Psoas muscle (tissue), 7 donors: ENCODE measurements at regions not wholly inside any gene's neighbourhood (a gene's known extent, or its start where the extent isn't known, plus 50 kb on each side); places are given as distances from the start of the nearest gene placed in this dataset.

Experiments used
- ATAC-seq, 4 donors: fragments of 200-7000 bp; cut with Tn5 transposase; one replicate each; pipeline ENCODE4 v1.9.1; 2020; ENCODE audit warnings: moderate library complexity in 3 of 4, mild to moderate bottlenecking in 2 of 4
- DNase-seq, 2 donors: peaks; one replicate each; pipeline ENCODE4 v3.0.0-alpha.2; 2020
- H3K27ac ChIP-seq: fragments of 200-600 bp; one replicate; pipeline ENCODE4 v1.8.0; 2022
- H3K27me3 ChIP-seq, 3 donors: fragments of 200-600 bp in 1 of 3; one replicate each; pipeline versions ENCODE4 v1.6.1 to v1.8.0; 2013 to 2022; ENCODE audit warnings: low read length in 2 of 3, mild to moderate bottlenecking in 2 of 3, moderate library complexity in 1 of 3; ENCODE audit not compliant: insufficient read depth in 3 of 3
- H3K36me3 ChIP-seq, 2 donors: fragments of 200-600 bp in 1 of 2; one replicate each; pipeline versions ENCODE4 v1.6.1 to v1.8.0; 2013 to 2022; ENCODE audit warnings: low read depth in 1 of 2, mild to moderate bottlenecking in 1 of 2, moderate library complexity in 1 of 2; ENCODE audit not compliant: insufficient read depth in 1 of 2
- H3K4me1 ChIP-seq: fragments of 200-600 bp; one replicate; pipeline ENCODE4 v1.8.0; 2022
- H3K4me3 ChIP-seq: fragments of 200-600 bp; one replicate; pipeline ENCODE4 v1.8.0; 2022; ENCODE audit warnings: mild to moderate bottlenecking
- H3K9me3 ChIP-seq: fragments of 200-600 bp; one replicate; pipeline ENCODE4 v1.8.0; 2022
- WGBS, 3 donors: extraction: QIAGEN DNeasy Blood & Tissue Kit; methylation state at CpG; one replicate each; pipeline versions ENCODE4 v1.1.6 to v1.1.7; 2013; 5-methylcytosine and 5-hydroxymethylcytosine counted together
- intact Hi-C, 2 donors: fragments of 100-400 bp; cut with DNase I; formaldehyde crosslinking; loops; one replicate each; pipeline versions ENCODE4 v1.11.0 to v1.14.2; 2022
- TF ChIP-seq, protein P1 (sequence below): fragments of 200-600 bp; IDR thresholded peaks from one replicate; pipeline ENCODE4 v1.8.0; 2022; ENCODE audit warnings: antibody characterized with exemption
- donor health status: healthy with polysubstance abuse.
- donor health status: DM: no; HTN: no; CAD: no; lungs with moderate emphysema.
- donor health status: Bipolar disorder and iron deficiency.
- donor health status: healthy.
- donor health status: DM: yes; HTN: yes; CAD: no.
- donor health status: DM: no; HTN: no; CAD: no.
- donor health status: DM: yes; HTN: yes; CAD: no.

DNA sequence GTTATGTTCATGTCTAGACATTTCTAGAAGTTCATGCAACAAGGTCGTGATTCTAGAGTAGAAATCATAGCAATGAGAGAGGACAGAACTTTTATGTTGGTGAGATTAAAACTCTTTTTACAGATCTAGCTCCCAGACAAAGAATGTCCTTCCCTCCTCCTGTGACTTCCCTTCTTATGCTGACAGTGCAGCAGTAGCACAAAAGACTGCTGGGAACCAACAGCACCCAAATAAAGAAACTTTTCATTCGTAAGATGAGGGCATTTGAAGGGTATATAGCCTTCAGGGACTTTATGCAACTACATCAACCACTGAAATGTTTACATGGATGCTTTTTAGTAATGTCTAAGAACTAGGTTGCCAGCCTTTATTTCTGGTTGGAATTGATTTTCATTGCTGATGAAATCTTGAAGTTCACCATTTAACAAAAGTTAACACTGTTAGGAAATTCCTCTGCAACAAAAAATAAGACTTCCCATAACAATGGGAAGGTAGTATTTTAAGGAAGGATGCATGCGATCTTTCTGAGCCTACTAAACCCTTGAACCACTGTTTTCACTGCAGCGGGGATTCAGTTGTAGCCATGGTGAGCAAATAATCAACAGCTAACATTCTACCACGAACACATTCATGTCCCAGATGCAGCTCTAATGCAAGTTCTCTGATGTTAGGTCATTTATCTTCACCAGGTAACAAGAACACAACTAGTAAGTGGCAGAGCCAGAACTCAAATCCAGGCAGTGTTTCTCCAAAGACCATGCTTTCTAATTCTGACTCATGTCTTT lies 672.8 kb downstream of the PTPRC start:
- TF ChIP-seq, protein P1, sequence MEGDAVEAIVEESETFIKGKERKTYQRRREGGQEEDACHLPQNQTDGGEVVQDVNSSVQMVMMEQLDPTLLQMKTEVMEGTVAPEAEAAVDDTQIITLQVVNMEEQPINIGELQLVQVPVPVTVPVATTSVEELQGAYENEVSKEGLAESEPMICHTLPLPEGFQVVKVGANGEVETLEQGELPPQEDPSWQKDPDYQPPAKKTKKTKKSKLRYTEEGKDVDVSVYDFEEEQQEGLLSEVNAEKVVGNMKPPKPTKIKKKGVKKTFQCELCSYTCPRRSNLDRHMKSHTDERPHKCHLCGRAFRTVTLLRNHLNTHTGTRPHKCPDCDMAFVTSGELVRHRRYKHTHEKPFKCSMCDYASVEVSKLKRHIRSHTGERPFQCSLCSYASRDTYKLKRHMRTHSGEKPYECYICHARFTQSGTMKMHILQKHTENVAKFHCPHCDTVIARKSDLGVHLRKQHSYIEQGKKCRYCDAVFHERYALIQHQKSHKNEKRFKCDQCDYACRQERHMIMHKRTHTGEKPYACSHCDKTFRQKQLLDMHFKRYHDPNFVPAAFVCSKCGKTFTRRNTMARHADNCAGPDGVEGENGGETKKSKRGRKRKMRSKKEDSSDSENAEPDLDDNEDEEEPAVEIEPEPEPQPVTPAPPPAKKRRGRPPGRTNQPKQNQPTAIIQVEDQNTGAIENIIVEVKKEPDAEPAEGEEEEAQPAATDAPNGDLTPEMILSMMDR = no peak
- intact Hi-C loops = no loop called here
- WGBS, 3 donors = 59 to 72% (median 65%) methylated on average over 5 of the region's 5 CpGs
- no peaks in the 10 kb centered on the region for H3K9me3 ChIP-seq
- no peaks in the 10 kb centered on the region for H3K36me3 ChIP-seq
- no peak for ATAC-seq
- no peak for DNase-seq
- H3K27me3 ChIP-seq = no peaks in the 10 kb centered on the region
- no peaks in the 10 kb centered on the region for H3K4me1 ChIP-seq
- no peak overlapping the region for H3K4me3 ChIP-seq
- no peak overlapping the region for H3K27ac ChIP-seq

DNA sequence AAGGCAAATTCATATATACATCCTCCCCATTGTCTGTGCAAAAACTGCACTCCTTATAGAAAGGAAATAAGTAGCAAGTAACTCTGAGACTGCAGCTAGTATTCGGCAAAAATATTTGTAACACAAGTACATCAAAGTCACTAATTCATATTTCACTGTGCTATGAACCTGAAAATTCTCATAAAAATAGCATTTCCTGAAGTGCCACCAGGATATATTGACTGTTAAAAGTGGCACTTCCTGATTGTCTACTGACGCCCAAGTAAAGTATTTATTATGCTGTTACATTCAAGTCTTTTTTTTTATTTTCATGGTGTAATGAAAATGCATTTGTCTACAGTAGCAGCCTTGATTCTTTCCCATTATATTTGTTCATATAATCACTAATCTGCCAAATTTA lies 673.8 kb downstream of the PTPRC start:
- no peak for ATAC-seq
- H3K9me3 ChIP-seq = no peaks in the 10 kb centered on the region
- H3K4me3 ChIP-seq = no peak overlapping the region
- TF ChIP-seq, protein P1 = no peak
- no peaks in the 10 kb centered on the region for H3K4me1 ChIP-seq
- H3K27ac ChIP-seq = no peak overlapping the region
- DNase-seq = no peak
- intact Hi-C loops = no loop called here
- no peaks in the 10 kb centered on the region for H3K27me3 ChIP-seq
- 41 to 48% (median 47%) methylated on average over 2 of the region's 2 CpGs for WGBS, 3 donors
- H3K36me3 ChIP-seq = no peaks in the 10 kb centered on the region

DNA sequence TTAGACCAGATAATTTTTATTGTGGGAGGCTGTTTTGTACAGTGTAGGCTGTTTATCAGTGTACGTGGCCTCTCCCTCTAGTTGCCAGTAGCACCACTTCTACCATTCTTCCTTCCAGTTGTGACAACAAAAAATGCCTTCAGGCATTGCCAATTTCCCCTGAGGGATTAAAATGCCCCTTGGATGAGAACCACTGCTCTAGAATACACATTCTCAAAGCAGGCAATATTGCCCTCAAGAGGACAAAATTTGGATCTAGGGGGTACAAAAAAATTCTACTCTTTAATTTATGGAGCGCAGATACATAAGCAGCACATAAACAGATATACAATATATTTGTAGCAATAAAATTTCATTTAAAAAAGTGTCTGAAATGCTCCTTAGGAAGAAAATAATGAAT lies 674.6 kb downstream of the PTPRC start:
- TF ChIP-seq, protein P1 = no peak
- no peaks in the 10 kb centered on the region for H3K4me1 ChIP-seq
- H3K27me3 ChIP-seq = no peaks in the 10 kb centered on the region
- WGBS, 3 donors = 66 to 71% (median 69%) methylated on average over 2 of the region's 2 CpGs
- ATAC-seq (no peak), DNase-seq (no peak)
- no peak overlapping the region for H3K27ac ChIP-seq
- H3K9me3 ChIP-seq = no peaks in the 10 kb centered on the region
- H3K4me3 ChIP-seq = no peak overlapping the region
- intact Hi-C loops = no loop called here
- H3K36me3 ChIP-seq = no peaks in the 10 kb centered on the region

DNA sequence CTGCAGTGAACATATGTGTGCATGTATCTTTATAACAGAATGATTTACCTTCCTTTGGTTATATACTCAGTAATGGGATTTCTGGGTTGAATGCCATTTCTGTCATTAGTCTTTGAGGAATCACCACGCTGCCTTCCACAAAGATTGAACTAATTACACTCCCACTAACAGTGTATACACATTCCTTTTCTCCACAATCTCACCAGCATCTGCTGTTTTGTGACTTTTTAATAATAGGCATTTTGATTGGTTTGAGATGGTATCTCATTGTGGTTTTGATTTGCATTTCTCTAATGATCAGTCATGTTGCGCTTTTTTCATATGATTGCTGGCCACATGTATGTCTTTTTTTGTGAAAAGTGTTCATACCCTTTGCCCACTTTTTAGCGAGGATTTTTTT lies 680.5 kb downstream of the PTPRC start:
- DNase-seq (no peak), ATAC-seq (no peak)
- TF ChIP-seq, protein P1 = no peak
- H3K27ac ChIP-seq = no peak overlapping the region
- WGBS, 3 donors = 90 to 96% (median 92%) methylated on average over 3 of the region's 3 CpGs
- no peaks in the 10 kb centered on the region for H3K4me1 ChIP-seq
- H3K9me3 ChIP-seq = no peaks in the 10 kb centered on the region
- intact Hi-C loops = no loop called here
- H3K27me3 ChIP-seq = no peaks in the 10 kb centered on the region
- no peak overlapping the region for H3K4me3 ChIP-seq
- H3K36me3 ChIP-seq = no peaks in the 10 kb centered on the region

DNA sequence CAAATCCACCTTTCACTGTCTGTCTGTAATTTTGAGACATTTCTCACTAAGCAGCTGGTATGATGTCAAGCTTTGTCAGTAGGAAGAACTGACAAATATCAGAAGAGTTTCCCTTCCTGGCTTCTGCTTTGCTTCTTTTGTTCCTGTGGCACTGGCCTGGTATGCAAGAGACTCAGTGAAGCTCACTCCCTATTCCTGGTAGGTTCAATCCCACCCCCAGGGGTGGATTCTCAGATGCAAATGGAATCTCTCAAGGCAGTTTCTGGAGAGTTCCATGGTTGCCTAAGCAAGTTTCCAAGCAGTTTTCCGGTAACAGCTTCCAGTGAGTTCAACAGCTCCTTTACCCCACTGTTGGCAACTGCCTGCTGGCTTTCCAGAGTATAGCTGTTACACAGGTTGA lies 683.4 kb downstream of the PTPRC start:
- Histone ChIP-seq H3K27ac (no peak overlapping the region), H3K4me3 (no peak overlapping the region), H3K36me3 (no peaks in the 10 kb centered on the region), H3K9me3 (peaks cover 2% of the 10 kb centered on the region), H3K27me3 (no peaks in the 10 kb centered on the region), H3K4me1 (no peaks in the 10 kb centered on the region)
- WGBS, 3 donors = 75 to 84% (median 78%) methylated on average over 1 of the region's 1 CpG
- TF ChIP-seq, protein P1 = no peak
- DNase-seq = no peak
- no peak for ATAC-seq
- intact Hi-C loops = no loop called here
